ENCODE measurements at regions not wholly inside any gene's neighbourhood (a gene's known extent, or its start where the extent isn't known, plus 50 kb on each side); places are given as distances from the start of the nearest gene placed in this dataset.
"Not testable (repeated sequence)": the region's sequence is repeated elsewhere in the genome, so short reads cannot be mapped to it uniquely, and the experiment has no call there.

DNA sequence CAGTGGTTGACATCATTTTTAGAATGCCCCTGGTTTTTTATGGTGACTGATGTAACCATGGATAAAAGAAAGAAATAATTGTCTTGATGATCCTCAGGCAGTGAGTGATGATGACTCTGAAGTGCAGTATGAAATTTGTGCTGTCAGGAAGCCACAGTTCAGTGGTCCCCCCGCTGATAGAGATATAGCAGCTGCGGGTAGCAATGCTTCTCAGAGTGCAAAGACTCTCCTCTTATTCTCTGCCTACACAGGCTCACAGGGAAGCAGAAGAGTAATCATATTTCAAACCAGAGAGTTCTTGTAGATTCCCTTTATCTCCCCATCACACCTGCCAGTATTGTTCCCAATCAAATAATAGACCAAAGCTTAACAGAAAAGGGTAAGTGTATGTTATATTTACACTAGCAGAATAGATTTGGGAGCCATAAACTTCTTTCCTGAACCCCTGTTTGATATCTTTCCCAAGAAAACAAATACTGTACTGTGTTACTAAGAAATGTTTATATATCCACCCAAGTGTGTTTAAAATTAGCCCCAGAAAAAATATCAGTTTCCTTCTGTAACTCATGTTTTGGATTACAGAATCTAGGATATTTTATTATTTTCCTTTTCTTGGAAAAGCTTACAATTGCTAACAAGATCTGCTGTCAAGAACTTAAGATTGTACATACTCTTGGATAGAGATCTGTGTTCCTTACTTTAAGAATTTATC is 1817.4 kb upstream of the FLRT2 start:
- no peak for ATAC-seq (replicated peaks in 1 of 4)
- no peaks in the 10 kb centered on the region for H3K36me3 Mint-ChIP-seq
- H3K9me3 Mint-ChIP-seq: peaks cover 7 to 19% (median 11%) of the 10 kb centered on the region in 3 donors
- Histone ChIP-seq H3K27ac (ENCODE audit: low read length) (no peak overlapping the region), H3K4me1 (ENCODE audit: control insufficient read depth in 1 of 2, extremely low read depth in 1 of 2, insufficient read depth in 2 of 2, low read length in 2 of 2) (no peaks in the 10 kb centered on the region), H3K27me3 (replicated peaks in 1 of 2; ENCODE audit: control insufficient read depth in 2 of 2, extremely low read depth in 1 of 2, insufficient read depth in 2 of 2, low read length in 1 of 2) (no peaks in the 10 kb centered on the region), H3K4me3 (ENCODE audit: control insufficient read depth in 1 of 2, extremely low read depth in 1 of 2, low read length in 1 of 2) (no peak overlapping the region), H3K36me3 (ENCODE audit: control insufficient read depth in 2 of 2, extremely low read depth in 1 of 2, insufficient read depth in 1 of 2, low read length in 1 of 2) (no peaks in the 10 kb centered on the region), H3K9me3 (no peaks in the 10 kb centered on the region)
- no peak for DNase-seq
- H3K4me3 Mint-ChIP-seq: no peak overlapping the region
- WGBS (ENCODE audit: insufficient coverage): 100% methylated on average over 1 of the region's 2 CpGs
- CTCF ChIA-PET: no interaction called here
- no peak overlapping the region for H3K27ac Mint-ChIP-seq
- no peaks in the 10 kb centered on the region for H3K4me1 Mint-ChIP-seq
- no peaks in the 10 kb centered on the region for H3K27me3 Mint-ChIP-seq
- POLR2A ChIA-PET: no interaction called here

DNA sequence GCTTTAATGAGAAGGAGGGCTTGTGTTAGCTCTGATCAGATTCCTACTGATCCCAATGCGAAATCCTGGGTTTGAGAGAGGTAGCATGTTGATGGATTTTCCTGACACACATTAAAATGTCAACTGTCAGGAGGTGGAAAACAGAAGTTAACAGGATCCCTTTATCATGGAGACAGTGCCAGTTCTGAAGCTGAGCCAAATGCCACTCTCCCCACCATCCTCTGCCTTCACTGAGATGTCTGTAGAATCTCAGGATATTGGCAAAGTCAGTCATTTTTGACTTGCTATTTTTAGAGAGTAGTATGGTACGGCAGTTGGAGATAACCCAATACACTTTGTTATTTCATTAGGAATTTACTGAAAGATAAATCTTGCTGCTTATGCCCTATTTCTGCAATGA is 1816.2 kb upstream of the FLRT2 start:
- Histone ChIP-seq H3K9me3 (no peaks in the 10 kb centered on the region), H3K4me1 (ENCODE audit: control insufficient read depth in 1 of 2, extremely low read depth in 1 of 2, insufficient read depth in 2 of 2, low read length in 2 of 2) (no peaks in the 10 kb centered on the region), H3K4me3 (ENCODE audit: control insufficient read depth in 1 of 2, extremely low read depth in 1 of 2, low read length in 1 of 2) (no peak overlapping the region), H3K27ac (ENCODE audit: low read length) (no peak overlapping the region), H3K36me3 (ENCODE audit: control insufficient read depth in 2 of 2, extremely low read depth in 1 of 2, insufficient read depth in 1 of 2, low read length in 1 of 2) (no peaks in the 10 kb centered on the region), H3K27me3 (replicated peaks in 1 of 2; ENCODE audit: control insufficient read depth in 2 of 2, extremely low read depth in 1 of 2, insufficient read depth in 2 of 2, low read length in 1 of 2) (no peaks in the 10 kb centered on the region)
- POLR2A ChIA-PET: no interaction called here
- DNase-seq (no peak), ATAC-seq (replicated peaks in 1 of 4) (no peak)
- no peak overlapping the region for H3K4me3 Mint-ChIP-seq
- no CpG with 5 or more reads among the region's 2 CpGs for WGBS (ENCODE audit: insufficient coverage)
- CTCF ChIA-PET: no interaction called here
- H3K9me3 Mint-ChIP-seq: peaks cover 8 to 25% (median 13%) of the 10 kb centered on the region in 3 donors
- H3K27ac Mint-ChIP-seq: no peak overlapping the region
- H3K27me3 Mint-ChIP-seq: no peaks in the 10 kb centered on the region
- no peaks in the 10 kb centered on the region for H3K4me1 Mint-ChIP-seq
- no peaks in the 10 kb centered on the region for H3K36me3 Mint-ChIP-seq

DNA sequence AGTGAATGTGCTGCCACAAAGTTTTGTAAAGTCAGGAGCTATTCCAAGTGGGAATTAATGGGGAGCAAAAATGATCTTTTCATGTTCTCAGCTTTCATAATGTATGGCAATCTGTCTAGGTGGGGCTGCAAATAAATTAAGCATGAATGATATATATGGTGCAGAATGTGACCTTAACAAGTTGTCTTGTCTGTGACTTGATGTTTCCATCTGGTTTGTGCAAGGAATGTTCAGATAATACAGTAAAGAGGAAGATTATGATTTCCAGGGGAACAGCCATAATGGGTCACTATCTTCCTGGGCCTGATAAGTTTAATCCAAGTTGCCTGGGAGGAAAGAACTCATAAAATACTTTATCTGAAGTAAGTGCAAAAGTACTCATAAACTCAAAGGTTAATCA is 1815.8 kb upstream of the FLRT2 start:
- ChIA-PET CTCF (no interaction called here), POLR2A (no interaction called here)
- no peak overlapping the region for H3K27ac ChIP-seq (ENCODE audit: low read length)
- H3K9me3 ChIP-seq: no peaks in the 10 kb centered on the region
- Mint-ChIP-seq H3K27ac (no peak overlapping the region), H3K4me3 (no peak overlapping the region), H3K36me3 (no peaks in the 10 kb centered on the region), H3K9me3 (peaks cover 4 to 21% (median 11%) of the 10 kb centered on the region in 3 donors), H3K27me3 (no peaks in the 10 kb centered on the region), H3K4me1 (no peaks in the 10 kb centered on the region)
- H3K27me3 ChIP-seq (replicated peaks in 1 of 2; ENCODE audit: control insufficient read depth in 2 of 2, extremely low read depth in 1 of 2, insufficient read depth in 2 of 2, low read length in 1 of 2): no peaks in the 10 kb centered on the region
- H3K36me3 ChIP-seq (ENCODE audit: control insufficient read depth in 2 of 2, extremely low read depth in 1 of 2, insufficient read depth in 1 of 2, low read length in 1 of 2): no peaks in the 10 kb centered on the region
- H3K4me1 ChIP-seq (ENCODE audit: control insufficient read depth in 1 of 2, extremely low read depth in 1 of 2, insufficient read depth in 2 of 2, low read length in 2 of 2): no peaks in the 10 kb centered on the region
- no peak overlapping the region for H3K4me3 ChIP-seq (ENCODE audit: control insufficient read depth in 1 of 2, extremely low read depth in 1 of 2, low read length in 1 of 2)
- ATAC-seq (replicated peaks in 1 of 4) (no peak), DNase-seq (no peak)

DNA sequence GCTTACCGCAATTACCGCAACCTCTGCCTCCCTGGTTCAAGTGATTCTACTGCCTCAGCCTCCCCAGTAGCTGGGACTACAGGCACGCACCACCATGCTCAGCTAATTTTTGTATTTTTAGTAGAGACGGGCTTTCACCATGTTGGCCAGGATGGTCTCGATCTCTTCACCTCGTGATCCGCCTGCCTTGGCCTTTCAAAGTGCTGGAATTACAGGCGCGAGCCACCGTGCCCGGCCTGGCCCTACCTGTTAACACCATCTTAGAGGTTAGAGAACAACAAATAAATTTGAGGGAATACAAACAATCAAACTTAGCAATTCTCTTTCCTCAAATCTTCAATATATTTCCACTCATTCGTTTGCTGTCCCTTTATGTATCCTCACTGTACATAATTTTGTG is 1810.5 kb upstream of the FLRT2 start:
- not testable (repeated sequence) for H3K4me1 Mint-ChIP-seq, H3K36me3 Mint-ChIP-seq

DNA sequence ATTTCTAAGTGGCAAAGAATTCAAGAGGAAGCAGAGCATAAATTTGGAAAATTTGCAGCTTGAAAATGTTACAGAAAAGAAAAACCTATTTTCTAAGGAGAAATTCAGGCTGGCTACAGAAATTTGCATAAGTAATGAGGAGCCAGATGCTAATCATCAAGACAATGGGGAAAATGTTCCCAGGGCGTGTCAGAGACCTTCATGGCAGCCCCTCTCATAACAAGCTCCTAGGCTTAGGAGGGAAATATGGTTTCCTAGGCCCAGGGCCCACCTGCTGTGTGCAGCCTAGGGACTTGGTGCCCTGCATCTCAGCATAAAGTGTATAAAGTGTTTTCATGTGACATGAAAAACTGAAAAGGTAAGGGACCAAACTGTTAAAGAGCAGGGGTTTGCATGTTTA is 1796.3 kb upstream of the FLRT2 start:
- no peak overlapping the region for H3K4me3 Mint-ChIP-seq
- WGBS (ENCODE audit: insufficient coverage): no CpG with 5 or more reads among the region's 1 CpG
- no peaks in the 10 kb centered on the region for H3K4me1 ChIP-seq (ENCODE audit: control insufficient read depth in 1 of 2, extremely low read depth in 1 of 2, insufficient read depth in 2 of 2, low read length in 2 of 2)

More for the DNA sequence above, 1810.5 kb upstream of the FLRT2 start:
- 96% methylated on average over 5 of the region's 12 CpGs for WGBS (ENCODE audit: insufficient coverage)
- POLR2A ChIA-PET; H3K9me3 ChIP-seq; CTCF ChIA-PET; H3K27ac Mint-ChIP-seq; H3K4me3 ChIP-seq (ENCODE audit: control insufficient read depth in 1 of 2, extremely low read depth in 1 of 2, low read length in 1 of 2); DNase-seq; H3K27ac ChIP-seq (ENCODE audit: low read length); H3K4me3 Mint-ChIP-seq; H3K36me3 ChIP-seq (ENCODE audit: control insufficient read depth in 2 of 2, extremely low read depth in 1 of 2, insufficient read depth in 1 of 2, low read length in 1 of 2); H3K4me1 ChIP-seq (ENCODE audit: control insufficient read depth in 1 of 2, extremely low read depth in 1 of 2, insufficient read depth in 2 of 2, low read length in 2 of 2); H3K27me3 ChIP-seq (replicated peaks in 1 of 2; ENCODE audit: control insufficient read depth in 2 of 2, extremely low read depth in 1 of 2, insufficient read depth in 2 of 2, low read length in 1 of 2); ATAC-seq (replicated peaks in 1 of 4); H3K27me3 Mint-ChIP-seq: not testable (repeated sequence)
- peaks cover 4 to 20% (median 8%) of the 10 kb centered on the region in 3 donors for H3K9me3 Mint-ChIP-seq

DNA sequence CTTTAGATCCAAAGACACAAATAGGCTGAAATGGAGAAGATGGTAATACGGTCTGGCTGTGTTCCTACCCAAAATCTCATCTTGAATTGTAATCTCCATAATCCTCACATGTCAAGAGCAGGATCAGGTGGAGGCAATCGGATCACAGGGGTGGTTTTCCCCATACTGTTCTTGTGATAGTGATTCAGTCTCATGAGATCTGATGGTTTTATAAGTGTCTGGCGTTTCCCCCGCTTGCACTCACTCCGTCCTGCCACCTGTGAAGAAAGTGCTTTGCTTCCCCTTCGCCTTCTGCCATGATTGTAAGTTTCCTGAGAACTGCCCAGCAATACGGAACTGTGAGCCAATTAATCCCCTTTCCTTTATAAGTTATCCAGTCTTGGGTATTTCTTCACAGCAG is 1795.5 kb upstream of the FLRT2 start:
- ChIA-PET POLR2A (no interaction called here), CTCF (interaction anchor here in 1 of 2 donors (0.5 kb wide), 1 partner anchor 1443 kb away, joined by 3 read pairs; no protein-coding TSS in a partner anchor)
- Histone ChIP-seq H3K27ac (ENCODE audit: low read length) (no peak overlapping the region), H3K9me3 (peaks cover 2% of the 10 kb centered on the region), H3K36me3 (ENCODE audit: control insufficient read depth in 2 of 2, extremely low read depth in 1 of 2, insufficient read depth in 1 of 2, low read length in 1 of 2) (no peaks in the 10 kb centered on the region), H3K4me3 (ENCODE audit: control insufficient read depth in 1 of 2, extremely low read depth in 1 of 2, low read length in 1 of 2) (no peak overlapping the region), H3K27me3 (replicated peaks in 1 of 2; ENCODE audit: control insufficient read depth in 2 of 2, extremely low read depth in 1 of 2, insufficient read depth in 2 of 2, low read length in 1 of 2) (no peaks in the 10 kb centered on the region), H3K4me1 (ENCODE audit: control insufficient read depth in 1 of 2, extremely low read depth in 1 of 2, insufficient read depth in 2 of 2, low read length in 2 of 2) (no peaks in the 10 kb centered on the region)
- no peaks in the 10 kb centered on the region for H3K27me3 Mint-ChIP-seq
- DNase-seq (no peak), ATAC-seq (replicated peaks in 1 of 4) (no peak)
- WGBS (ENCODE audit: insufficient coverage): 73% methylated on average over 3 of the region's 7 CpGs
- H3K4me1 Mint-ChIP-seq: no peaks in the 10 kb centered on the region
- H3K9me3 Mint-ChIP-seq: peaks cover 18 to 32% (median 20%) of the 10 kb centered on the region in 3 donors
- no peak overlapping the region for H3K27ac Mint-ChIP-seq
- H3K4me3 Mint-ChIP-seq: no peak overlapping the region
- H3K36me3 Mint-ChIP-seq: no peaks in the 10 kb centered on the region

More for the DNA sequence above, 1796.3 kb upstream of the FLRT2 start:
- no peaks in the 10 kb centered on the region for H3K27me3 ChIP-seq (replicated peaks in 1 of 2; ENCODE audit: control insufficient read depth in 2 of 2, extremely low read depth in 1 of 2, insufficient read depth in 2 of 2, low read length in 1 of 2)
- H3K27ac ChIP-seq (ENCODE audit: low read length): no peak overlapping the region
- Mint-ChIP-seq H3K4me1 (no peaks in the 10 kb centered on the region), H3K27ac (no peak overlapping the region), H3K27me3 (no peaks in the 10 kb centered on the region), H3K9me3 (peaks cover 20 to 32% (median 21%) of the 10 kb centered on the region in 3 donors), H3K36me3 (no peaks in the 10 kb centered on the region)
- H3K4me3 ChIP-seq (ENCODE audit: control insufficient read depth in 1 of 2, extremely low read depth in 1 of 2, low read length in 1 of 2): no peak overlapping the region
- POLR2A ChIA-PET: no interaction called here
- CTCF ChIA-PET: interaction anchor here in 1 of 2 donors (0.5 kb wide), 1 partner anchor 1442 kb away, joined by 3 read pairs; no protein-coding TSS in a partner anchor
- ATAC-seq (replicated peaks in 1 of 4): no peak
- peaks cover 2% of the 10 kb centered on the region for H3K9me3 ChIP-seq
- no peak for DNase-seq
- no peaks in the 10 kb centered on the region for H3K36me3 ChIP-seq (ENCODE audit: control insufficient read depth in 2 of 2, extremely low read depth in 1 of 2, insufficient read depth in 1 of 2, low read length in 1 of 2)

DNA sequence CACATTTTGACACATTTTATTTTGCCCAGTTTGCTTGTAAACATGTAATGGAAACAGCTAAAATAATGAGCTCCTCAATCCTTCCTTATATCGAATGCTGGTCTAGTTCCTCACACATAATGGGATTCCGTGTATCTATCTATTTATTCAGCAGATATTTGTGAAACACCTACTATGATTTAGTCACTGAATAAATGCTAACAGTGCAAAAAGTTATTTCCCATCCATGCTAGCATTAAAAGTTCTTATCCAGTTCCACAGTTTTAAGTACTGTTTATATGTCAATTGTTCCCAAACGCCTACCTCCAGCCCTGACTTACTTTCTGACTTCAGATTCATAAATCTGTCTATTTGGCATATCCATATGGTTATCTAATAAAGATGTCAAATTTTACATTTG is 1788.7 kb upstream of the FLRT2 start:
- no peak overlapping the region for H3K27ac Mint-ChIP-seq
- peaks cover 7 to 27% (median 15%) of the 10 kb centered on the region in 3 donors for H3K9me3 Mint-ChIP-seq
- ATAC-seq (replicated peaks in 1 of 4) (no peak), DNase-seq (no peak)
- no peaks in the 10 kb centered on the region for H3K4me1 Mint-ChIP-seq
- H3K9me3 ChIP-seq: no peaks in the 10 kb centered on the region
- CTCF ChIA-PET: no interaction called here
- H3K27ac ChIP-seq (ENCODE audit: low read length): no peak overlapping the region
- H3K27me3 Mint-ChIP-seq: no peaks in the 10 kb centered on the region
- no peaks in the 10 kb centered on the region for H3K4me1 ChIP-seq (ENCODE audit: control insufficient read depth in 1 of 2, extremely low read depth in 1 of 2, insufficient read depth in 2 of 2, low read length in 2 of 2)
- WGBS (ENCODE audit: insufficient coverage): no CpG with 5 or more reads among the region's 3 CpGs
- no peaks in the 10 kb centered on the region for H3K36me3 Mint-ChIP-seq
- no peak overlapping the region for H3K4me3 Mint-ChIP-seq
- no peak overlapping the region for H3K4me3 ChIP-seq (ENCODE audit: control insufficient read depth in 1 of 2, extremely low read depth in 1 of 2, low read length in 1 of 2)
- POLR2A ChIA-PET: no interaction called here
- H3K36me3 ChIP-seq (ENCODE audit: control insufficient read depth in 2 of 2, extremely low read depth in 1 of 2, insufficient read depth in 1 of 2, low read length in 1 of 2): no peaks in the 10 kb centered on the region
- H3K27me3 ChIP-seq (replicated peaks in 1 of 2; ENCODE audit: control insufficient read depth in 2 of 2, extremely low read depth in 1 of 2, insufficient read depth in 2 of 2, low read length in 1 of 2): no peaks in the 10 kb centered on the region
